Breast epithelium (tissue), 4 donors: ENCODE measurements at regions not wholly inside any gene's neighbourhood (a gene's known extent, or its start where the extent isn't known, plus 50 kb on each side); places are given as distances from the start of the nearest gene placed in this dataset.

Source experiments
- DNase-seq, 2 donors: peaks; one replicate each; pipeline ENCODE4 v3.0.0-alpha.2; 2019; ENCODE audit warnings: low spot score in 2 of 2
- H3K27ac ChIP-seq, 2 donors: fragments of 200-600 bp; sonication (generic) in 1 of 2; one replicate each; pipeline ENCODE4 v1.5.1; 2016 to 2019; ENCODE audit warnings: mild to moderate bottlenecking in 1 of 2
- H3K27me3 ChIP-seq, 2 donors: fragments of 200-600 bp; sonication (generic) in 1 of 2; one replicate each; pipeline versions ENCODE4 v1.5.1 to v1.6.0; 2017 to 2019; ENCODE audit warnings: control low read depth in 1 of 2, mild to moderate bottlenecking in 1 of 2
- H3K36me3 ChIP-seq: fragments of 200-600 bp; one replicate; pipeline ENCODE4 v1.5.1; 2019
- H3K4me1 ChIP-seq, 2 donors: fragments of 200-600 bp; sonication (generic); one replicate each; pipeline ENCODE4 v1.5.1; 2016 to 2019; ENCODE audit warnings: control low read depth in 1 of 2
- H3K4me3 ChIP-seq, 3 donors: fragments of 200-600 bp; sonication (generic); 1 replicate in 2 of 3; 2 replicates in 1 of 3; pipeline ENCODE4 v1.5.1; 2016 to 2019; ENCODE audit warnings: mild to moderate bottlenecking in 3 of 3, moderate library complexity in 2 of 3
- H3K9me3 ChIP-seq, 2 donors: fragments of 200-600 bp; sonication (generic) in 1 of 2; one replicate each; pipeline ENCODE4 v1.5.1; 2016 to 2019; ENCODE audit warnings: control low read depth in 1 of 2
- CTCF ChIP-seq, 3 donors: fragments of 450-650 bp; IDR thresholded peaks; one replicate each; pipeline ENCODE4 v1.5.1; 2016 to 2017; ENCODE audit warnings: antibody characterized with exemption in 3 of 3, mild to moderate bottlenecking in 3 of 3, moderate library complexity in 3 of 3
- POLR2A ChIP-seq: fragments of 450-650 bp; IDR thresholded peaks from one replicate; pipeline ENCODE4 v1.6.1; 2016; ENCODE audit warnings: antibody characterized with exemption, mild to moderate bottlenecking, moderate library complexity
- POLR2AphosphoS5 ChIP-seq, 3 donors: sonication (generic); formaldehyde crosslinking; IDR thresholded peaks; one replicate each; pipeline ENCODE4 v1.6.1; 2017; ENCODE audit warnings: antibody characterized with exemption in 3 of 3
- intact Hi-C: fragments of 100-400 bp; cut with DNase I; formaldehyde crosslinking; loops from one replicate; pipeline ENCODE4 v1.15.1; 2023; ENCODE audit warnings: low total_unique reads

- TF ChIP-seq POLR2AphosphoS5 (IDR thresholded peaks at IDR 0.05) (no peak), POLR2A (no peak), CTCF (IDR thresholded peaks at IDR 0.05) (no peak)
- Histone ChIP-seq H3K27ac (no peak overlapping the region), H3K9me3 (no peaks in the 10 kb centered on the region), H3K4me1 (no peaks in the 10 kb centered on the region), H3K4me3 (no peak overlapping the region), H3K27me3 (no peaks in the 10 kb centered on the region), H3K36me3 (no peaks in the 10 kb centered on the region)
- no peak for DNase-seq
- intact Hi-C loops = no loop called here
These were observed 94.1 kb upstream of the FAM9B start for GRCh38 chrX:9127986-9128385.

GRCh38 chrX:9130031-9130430 is 96.1 kb upstream of the FAM9B start:
- DNase-seq = no peak
- Histone ChIP-seq H3K27me3 (no peaks in the 10 kb centered on the region), H3K27ac (no peak overlapping the region), H3K4me3 (no peak overlapping the region), H3K36me3 (no peaks in the 10 kb centered on the region), H3K9me3 (no peaks in the 10 kb centered on the region), H3K4me1 (no peaks in the 10 kb centered on the region)
- TF ChIP-seq CTCF (IDR thresholded peaks at IDR 0.05) (no peak), POLR2A (no peak), POLR2AphosphoS5 (IDR thresholded peaks at IDR 0.05) (no peak)
- intact Hi-C loops = no loop called here

GRCh38 chrX:9131066-9131465 is 97.1 kb upstream of the FAM9B start:
- intact Hi-C loops = no loop called here
- Histone ChIP-seq H3K36me3 (no peaks in the 10 kb centered on the region), H3K9me3 (no peaks in the 10 kb centered on the region), H3K4me3 (no peak overlapping the region), H3K27ac (no peak overlapping the region), H3K27me3 (no peaks in the 10 kb centered on the region), H3K4me1 (no peaks in the 10 kb centered on the region)
- DNase-seq = no peak
- TF ChIP-seq POLR2AphosphoS5 (IDR thresholded peaks at IDR 0.05) (no peak), CTCF (IDR thresholded peaks at IDR 0.05) (no peak), POLR2A (no peak)

GRCh38 chrX:9132036-9132638 is 98.2 kb upstream of the FAM9B start:
- TF ChIP-seq POLR2A (no peak), POLR2AphosphoS5 (IDR thresholded peaks at IDR 0.05) (no peak), CTCF (IDR thresholded peaks at IDR 0.05) (no peak)
- Histone ChIP-seq H3K27me3 (no peaks in the 10 kb centered on the region), H3K4me3 (no peak overlapping the region), H3K9me3 (no peaks in the 10 kb centered on the region), H3K36me3 (no peaks in the 10 kb centered on the region), H3K27ac (no peak overlapping the region), H3K4me1 (no peaks in the 10 kb centered on the region)
- no peak for DNase-seq
- intact Hi-C loops = no loop called here

- intact Hi-C loops = no loop called here
- no peaks in the 10 kb centered on the region for H3K27me3 ChIP-seq
- no peak overlapping the region for H3K27ac ChIP-seq
- TF ChIP-seq POLR2A = no peak
- no peak for TF ChIP-seq CTCF (IDR thresholded peaks at IDR 0.05)
- no peak for TF ChIP-seq POLR2AphosphoS5 (IDR thresholded peaks at IDR 0.05)
- no peak overlapping the region for H3K4me3 ChIP-seq
- H3K9me3 ChIP-seq = no peaks in the 10 kb centered on the region
- no peaks in the 10 kb centered on the region for H3K36me3 ChIP-seq
- no peaks in the 10 kb centered on the region for H3K4me1 ChIP-seq
- DNase-seq = no peak
These were observed 99.5 kb upstream of the FAM9B start for GRCh38 chrX:9133426-9133825.
